HEK293 (cell line): ENCODE measurements at regions not wholly inside any gene's neighbourhood (a gene's known extent, or its start where the extent isn't known, plus 50 kb on each side); places are given as distances from the start of the nearest gene placed in this dataset.

ENCODE experiments used
- CTCF ChIA-PET: fragments of 350-600 bp; formaldehyde crosslinking; extraction: SDS; loops from one replicate; lab custom pipeline; 2021; ENCODE audit warnings: antibody characterized with exemption; lab: Yijun Ruan, JAX
- POLR2A ChIA-PET: fragments of 300-600 bp; formaldehyde crosslinking; extraction: SDS; loops from one replicate; lab custom pipeline; 2020; ENCODE audit warnings: antibody characterized with exemption, inconsistent platforms; lab: Yijun Ruan, JAX
- H3K27ac ChIP-seq: fragments of 200-500 bp; sonication (Bioruptor generic); 2 replicates; pipeline ENCODE4 v1.5.1; 2014; ENCODE audit warnings: low read depth, low read length, control low read depth, inconsistent platforms; ENCODE audit errors: extremely low read depth
- H3K36me3 ChIP-seq, 2 experiments: fragments of 200-500 bp in 1 of 2; sonication (Bioruptor generic) in 1 of 2; 1 replicate in 1 of 2; 2 replicates in 1 of 2; pipeline ENCODE4 v1.5.1; 2014 to 2017; ENCODE audit warnings: inconsistent platforms in 2 of 2, low read length in 2 of 2; ENCODE audit not compliant: control insufficient read depth in 2 of 2, insufficient read depth in 1 of 2
- H3K4me1 ChIP-seq: fragments of 200-500 bp; sonication (Bioruptor generic); 2 replicates; pipeline ENCODE4 v1.5.1; 2014; ENCODE audit warnings: mild to moderate bottlenecking, low read length, inconsistent platforms; ENCODE audit not compliant: control insufficient read depth, insufficient read depth
- H3K4me3 ChIP-seq: 2 replicates; pipeline ENCODE4 v1.5.1; 2011; ENCODE audit warnings: low read depth, mild to moderate bottlenecking, control low read depth, low read length, moderate library complexity
- H3K9me3 ChIP-seq: fragments of 200-500 bp; sonication (Bioruptor generic); 2 replicates; pipeline ENCODE4 v1.5.1; 2014; ENCODE audit warnings: low read depth, low read length, inconsistent platforms; ENCODE audit not compliant: control insufficient read depth, insufficient read depth
- ELK4 ChIP-seq: IDR thresholded peaks from 2 replicates; pipeline ENCODE4 v1.6.1; 2011; ENCODE audit warnings: mild to moderate bottlenecking, low read depth, low read length, borderline replicate concordance
- HIC1 ChIP-seq: fragments of 450-650 bp; formaldehyde crosslinking; IDR thresholded peaks from 2 replicates; pipeline ENCODE4 v1.5.1; 2016; ENCODE audit warnings: missing biosample characterization, missing genetic modification characterization
- HOXC10 ChIP-seq: sonication (generic); formaldehyde crosslinking; IDR thresholded peaks from 2 replicates; pipeline ENCODE4 v1.8.1; 2023; ENCODE audit warnings: mild to moderate bottlenecking, missing genetic modification reagents
- OVOL3 ChIP-seq: fragments of 450-650 bp; formaldehyde crosslinking; IDR thresholded peaks from 2 replicates; pipeline ENCODE4 v1.5.1; 2016; ENCODE audit warnings: missing biosample characterization, missing genetic modification characterization
- PRDM10 ChIP-seq: fragments of 450-650 bp; formaldehyde crosslinking; IDR thresholded peaks from 2 replicates; pipeline ENCODE4 v1.5.1; 2016; ENCODE audit warnings: missing biosample characterization, missing genetic modification characterization
- TCF7L2 ChIP-seq: IDR thresholded peaks from 2 replicates; pipeline ENCODE4 v1.6.1; 2011; ENCODE audit warnings: low read depth, mild to moderate bottlenecking, inconsistent platforms, low read length, moderate library complexity, borderline replicate concordance
- ZBTB10 ChIP-seq: fragments of 450-650 bp; formaldehyde crosslinking; IDR thresholded peaks from 2 replicates; pipeline ENCODE4 v1.5.1; 2016; ENCODE audit warnings: missing biosample characterization, missing genetic modification characterization
- ZNF10 ChIP-seq: fragments of 450-650 bp; formaldehyde crosslinking; IDR thresholded peaks from 2 replicates; pipeline ENCODE4 v1.5.1; 2017; ENCODE audit warnings: missing biosample characterization, missing genetic modification characterization
- ZNF112 ChIP-seq: fragments of 450-650 bp; formaldehyde crosslinking; IDR thresholded peaks from 2 replicates; pipeline ENCODE4 v1.5.0; 2017; ENCODE audit warnings: missing biosample characterization, missing genetic modification characterization
- ZNF174 ChIP-seq: fragments of 450-650 bp; formaldehyde crosslinking; IDR thresholded peaks from 2 replicates; pipeline ENCODE4 v1.5.0; 2017; ENCODE audit warnings: missing biosample characterization, mild to moderate bottlenecking, missing genetic modification characterization
- ZNF2 ChIP-seq: fragments of 450-650 bp; formaldehyde crosslinking; IDR thresholded peaks from 2 replicates; pipeline ENCODE4 v1.5.1; 2016; ENCODE audit warnings: missing biosample characterization, missing genetic modification characterization
- ZNF404 ChIP-seq: fragments of 450-650 bp; formaldehyde crosslinking; IDR thresholded peaks from 2 replicates; pipeline ENCODE4 v1.5.1; 2017; ENCODE audit warnings: missing biosample characterization, missing genetic modification characterization
- ZNF488 ChIP-seq: fragments of 450-650 bp; formaldehyde crosslinking; IDR thresholded peaks from 2 replicates; pipeline ENCODE4 v1.5.1; 2016; ENCODE audit warnings: missing biosample characterization, missing genetic modification characterization
- ZNF561 ChIP-seq: fragments of 450-650 bp; IDR thresholded peaks from 2 replicates; pipeline ENCODE4 v1.5.1; 2018; ENCODE audit warnings: missing biosample characterization, missing genetic modification characterization, borderline replicate concordance
- ZNF639 ChIP-seq: fragments of 450-650 bp; formaldehyde crosslinking; IDR thresholded peaks from 2 replicates; pipeline ENCODE4 v1.5.1; 2016; ENCODE audit warnings: missing biosample characterization, missing genetic modification characterization
- ZNF677 ChIP-seq: fragments of 450-650 bp; IDR thresholded peaks from 2 replicates; pipeline ENCODE4 v1.5.0; 2018; ENCODE audit warnings: missing biosample characterization, mild to moderate bottlenecking, missing genetic modification characterization, moderate library complexity
- ZSCAN4 ChIP-seq: fragments of 450-650 bp; formaldehyde crosslinking; IDR thresholded peaks from 2 replicates; pipeline ENCODE4 v1.5.1; 2017; ENCODE audit warnings: missing biosample characterization, missing genetic modification characterization

- TF ChIP-seq ZBTB10 (tag by site-specific recombination) (no peak), TCF7L2 (no peak), ZNF677 (tag by site-specific recombination) (no peak), ZNF404 (tag by site-specific recombination) (no peak)
These were observed 358.6 kb downstream of the DUSP6 start (continued) for GRCh38 chr12:88993651-88994050.

GRCh38 chr12:88986056-88986455 is 366.2 kb downstream of the DUSP6 start:
- no peaks in the 10 kb centered on the region for H3K9me3 ChIP-seq
- no peaks in the 10 kb centered on the region for H3K4me1 ChIP-seq
- no peak overlapping the region for H3K27ac ChIP-seq
- ChIA-PET POLR2A (no interaction called here), CTCF (interaction anchor here (0.7 kb wide), 1 partner anchor 817 kb away, joined by 3 read pairs; no protein-coding TSS in a partner anchor)
- TF ChIP-seq ZNF639 (tag by site-specific recombination) (no peak), HIC1 (tag by site-specific recombination) (no peak), ZNF488 (tag by site-specific recombination) (no peak), ZSCAN4 (tag by site-specific recombination) (no peak), ZNF2 (tag by site-specific recombination) (no peak), ZNF174 (tag by site-specific recombination) (no peak), PRDM10 (tag by site-specific recombination) (no peak), HOXC10 (CRISPR knock-in tag) (no peak), ELK4 (no peak), OVOL3 (tag by site-specific recombination) (no peak), ZNF10 (no peak), ZNF561 (no peak), ZNF112 (tag by site-specific recombination) (no peak)
- H3K36me3 ChIP-seq = no peaks in the 10 kb centered on the region
- no peak overlapping the region for H3K4me3 ChIP-seq
